H1 (cell line): ENCODE measurements at regions not wholly inside any gene's neighbourhood (a gene's known extent, or its start where the extent isn't known, plus 50 kb on each side); places are given as distances from the start of the nearest gene placed in this dataset.

Experiments
- CTCF ChIP-seq, 3 experiments: IDR thresholded peaks; 1 replicate in 2 of 3; 2 replicates in 1 of 3; pipeline versions ENCODE4 v1.5.1 to v1.6.1; 2011; ENCODE audit warnings: low read length in 3 of 3, mild to moderate bottlenecking in 3 of 3, inconsistent platforms in 2 of 3, low read depth in 1 of 3, moderate library complexity in 1 of 3; ENCODE audit not compliant: insufficient read depth in 1 of 3; ENCODE audit errors: control extremely low read depth in 1 of 3
- PHF8 ChIP-seq: fragments of 200-600 bp; sonication (generic); conservative IDR thresholded peaks from 2 replicates; pipeline ENCODE4 v1.7.1; 2012; ENCODE audit warnings: low read depth, mild to moderate bottlenecking, inconsistent platforms, low read length, moderate library complexity
- POLR2AphosphoS5 ChIP-seq: IDR thresholded peaks from 2 replicates; pipeline ENCODE4 v1.6.1; 2011; ENCODE audit warnings: low read depth, low read length

GRCh38 chr1:193411714-193412113 lies 225.3 kb upstream of the B3GALT2 start:
- no peak for TF ChIP-seq CTCF (IDR thresholded peaks at IDR 0.05; ENCODE audit: control extremely low read depth in 1 of 3, insufficient read depth in 1 of 3, low read depth in 1 of 3, low read length in 3 of 3)
- no peak for TF ChIP-seq POLR2AphosphoS5
- TF ChIP-seq PHF8: no peak
